ENCODE measurements at regions not wholly inside any gene's neighbourhood (a gene's known extent, or its start where the extent isn't known, plus 50 kb on each side); places are given as distances from the start of the nearest gene placed in this dataset.

- no peaks in the 10 kb centered on the region for H3K36me3 ChIP-seq (ENCODE audit: insufficient read depth, low read length)
- H3K4me3 ChIP-seq (ENCODE audit: low read length), result no peak overlapping the region
- H3K9me3 ChIP-seq (ENCODE audit: control insufficient read depth in 1 of 2, insufficient read depth in 1 of 2, low read length in 2 of 2), result no peaks in the 10 kb centered on the region
- no peaks in the 10 kb centered on the region for H3K4me1 ChIP-seq (ENCODE audit: insufficient read depth, low read length)
- Mint-ChIP-seq H3K27ac (no peak overlapping the region), H3K27me3 (no peaks in the 10 kb centered on the region), H3K4me1 (ENCODE audit: low read depth) (no peaks in the 10 kb centered on the region), H3K4me3 (no peak overlapping the region), H3K36me3 (ENCODE audit: low read depth) (no peaks in the 10 kb centered on the region), H3K9me3 (no peaks in the 10 kb centered on the region)
- H3K27ac ChIP-seq (ENCODE audit: low read depth in 1 of 2, low read length in 2 of 2), result no peak overlapping the region
- no peak for ATAC-seq (ENCODE audit: poor library complexity)
- H3K27me3 ChIP-seq (ENCODE audit: control insufficient read depth in 1 of 2, insufficient read depth in 2 of 2, low read length in 2 of 2), result no peaks in the 10 kb centered on the region
- no peak for TF ChIP-seq CTCF (IDR thresholded peaks at IDR 0.05)
- no peak for DNase-seq
- CTCF ChIA-PET, result no interaction called here
- intact Hi-C loops (cut with DNase I, micrococcal nuclease), result no loop called here
- POLR2A ChIA-PET, result no interaction called here
Observed at GRCh38 chr3:145892869-145893268, 268.1 kb downstream of the PLOD2 start.

- H3K27me3 Mint-ChIP-seq, result no peaks in the 10 kb centered on the region
- intact Hi-C loops (cut with DNase I, micrococcal nuclease), result no loop called here
- Histone ChIP-seq H3K4me1 (ENCODE audit: insufficient read depth, low read length) (no peaks in the 10 kb centered on the region), H3K36me3 (ENCODE audit: insufficient read depth, low read length) (no peaks in the 10 kb centered on the region), H3K27me3 (ENCODE audit: control insufficient read depth in 1 of 2, insufficient read depth in 2 of 2, low read length in 2 of 2) (no peaks in the 10 kb centered on the region), H3K4me3 (ENCODE audit: low read length) (no peak overlapping the region), H3K27ac (ENCODE audit: low read depth in 1 of 2, low read length in 2 of 2) (no peak overlapping the region), H3K9me3 (ENCODE audit: control insufficient read depth in 1 of 2, insufficient read depth in 1 of 2, low read length in 2 of 2) (no peaks in the 10 kb centered on the region)
- POLR2A ChIA-PET, result no interaction called here
- no peaks in the 10 kb centered on the region for H3K9me3 Mint-ChIP-seq
- CTCF ChIA-PET, result no interaction called here
- H3K4me1 Mint-ChIP-seq (ENCODE audit: low read depth), result no peaks in the 10 kb centered on the region
- H3K36me3 Mint-ChIP-seq (ENCODE audit: low read depth), result no peaks in the 10 kb centered on the region
- no peak overlapping the region for H3K27ac Mint-ChIP-seq
- H3K4me3 Mint-ChIP-seq, result no peak overlapping the region
- no peak for ATAC-seq (ENCODE audit: poor library complexity)
- DNase-seq, result no peak
- TF ChIP-seq CTCF (IDR thresholded peaks at IDR 0.05), result no peak
Observed at GRCh38 chr3:145893331-145893730, 267.7 kb downstream of the PLOD2 start.

GRCh38 chr3:145898487-145898886 lies 262.5 kb downstream of the PLOD2 start:
- intact Hi-C loops (cut with DNase I, micrococcal nuclease), result no loop called here
- H3K36me3 Mint-ChIP-seq (ENCODE audit: low read depth), result no peaks in the 10 kb centered on the region
- no peak overlapping the region for H3K4me3 ChIP-seq (ENCODE audit: low read length)
- CTCF ChIA-PET, result no interaction called here
- H3K9me3 ChIP-seq (ENCODE audit: control insufficient read depth in 1 of 2, insufficient read depth in 1 of 2, low read length in 2 of 2), result peaks cover 0 to 2% of the 10 kb centered on the region in 2 experiments
- POLR2A ChIA-PET, result no interaction called here
- no peak overlapping the region for H3K27ac Mint-ChIP-seq
- no peak overlapping the region for H3K27ac ChIP-seq (ENCODE audit: low read depth in 1 of 2, low read length in 2 of 2)
- no peak for TF ChIP-seq CTCF (IDR thresholded peaks at IDR 0.05)
- no peaks in the 10 kb centered on the region for H3K27me3 Mint-ChIP-seq
- no peak overlapping the region for H3K4me3 Mint-ChIP-seq
- no peaks in the 10 kb centered on the region for H3K4me1 Mint-ChIP-seq (ENCODE audit: low read depth)
- no peak for ATAC-seq (ENCODE audit: poor library complexity)
- H3K27me3 ChIP-seq (ENCODE audit: control insufficient read depth in 1 of 2, insufficient read depth in 2 of 2, low read length in 2 of 2), result no peaks in the 10 kb centered on the region
- H3K36me3 ChIP-seq (ENCODE audit: insufficient read depth, low read length), result no peaks in the 10 kb centered on the region
- no peak for DNase-seq
- H3K4me1 ChIP-seq (ENCODE audit: insufficient read depth, low read length), result no peaks in the 10 kb centered on the region
- H3K9me3 Mint-ChIP-seq, result peaks cover 2% of the 10 kb centered on the region
